WI38 (cell line): ENCODE measurements at regions not wholly inside any gene's neighbourhood (a gene's known extent, or its start where the extent isn't known, plus 50 kb on each side); places are given as distances from the start of the nearest gene placed in this dataset.

Source experiments
- H3K4me3 ChIP-seq: 2 replicates; pipeline ENCODE4 v1.5.1; 2011; ENCODE audit warnings: low read depth, mild to moderate bottlenecking, control low read depth, low read length
- TF ChIP-seq, protein P1 (sequence below): IDR thresholded peaks from 2 replicates; pipeline ENCODE4 v1.5.1; 2012; ENCODE audit warnings: low read depth, mild to moderate bottlenecking, control low read depth, low read length

DNA sequence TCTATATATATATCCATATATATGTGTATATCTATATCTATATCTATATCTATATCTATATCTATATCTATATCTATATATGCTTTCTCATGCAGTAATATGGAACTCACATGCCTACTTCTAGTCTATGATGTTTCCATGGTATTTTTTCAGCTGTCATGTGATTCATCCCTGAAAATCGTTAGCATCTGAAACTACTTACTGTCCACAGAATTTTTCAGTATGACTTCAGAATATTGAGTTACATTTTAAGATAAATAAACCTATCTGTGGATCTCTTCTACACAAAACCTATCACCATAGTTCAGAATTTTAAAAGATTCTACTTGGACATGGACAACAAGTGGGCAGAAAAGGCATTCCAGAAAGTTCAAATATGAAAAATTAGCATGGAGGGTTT is 855.1 kb upstream of the INTU start:
- TF ChIP-seq, protein P1, sequence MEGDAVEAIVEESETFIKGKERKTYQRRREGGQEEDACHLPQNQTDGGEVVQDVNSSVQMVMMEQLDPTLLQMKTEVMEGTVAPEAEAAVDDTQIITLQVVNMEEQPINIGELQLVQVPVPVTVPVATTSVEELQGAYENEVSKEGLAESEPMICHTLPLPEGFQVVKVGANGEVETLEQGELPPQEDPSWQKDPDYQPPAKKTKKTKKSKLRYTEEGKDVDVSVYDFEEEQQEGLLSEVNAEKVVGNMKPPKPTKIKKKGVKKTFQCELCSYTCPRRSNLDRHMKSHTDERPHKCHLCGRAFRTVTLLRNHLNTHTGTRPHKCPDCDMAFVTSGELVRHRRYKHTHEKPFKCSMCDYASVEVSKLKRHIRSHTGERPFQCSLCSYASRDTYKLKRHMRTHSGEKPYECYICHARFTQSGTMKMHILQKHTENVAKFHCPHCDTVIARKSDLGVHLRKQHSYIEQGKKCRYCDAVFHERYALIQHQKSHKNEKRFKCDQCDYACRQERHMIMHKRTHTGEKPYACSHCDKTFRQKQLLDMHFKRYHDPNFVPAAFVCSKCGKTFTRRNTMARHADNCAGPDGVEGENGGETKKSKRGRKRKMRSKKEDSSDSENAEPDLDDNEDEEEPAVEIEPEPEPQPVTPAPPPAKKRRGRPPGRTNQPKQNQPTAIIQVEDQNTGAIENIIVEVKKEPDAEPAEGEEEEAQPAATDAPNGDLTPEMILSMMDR, result no peak
- no peak overlapping the region for H3K4me3 ChIP-seq

DNA sequence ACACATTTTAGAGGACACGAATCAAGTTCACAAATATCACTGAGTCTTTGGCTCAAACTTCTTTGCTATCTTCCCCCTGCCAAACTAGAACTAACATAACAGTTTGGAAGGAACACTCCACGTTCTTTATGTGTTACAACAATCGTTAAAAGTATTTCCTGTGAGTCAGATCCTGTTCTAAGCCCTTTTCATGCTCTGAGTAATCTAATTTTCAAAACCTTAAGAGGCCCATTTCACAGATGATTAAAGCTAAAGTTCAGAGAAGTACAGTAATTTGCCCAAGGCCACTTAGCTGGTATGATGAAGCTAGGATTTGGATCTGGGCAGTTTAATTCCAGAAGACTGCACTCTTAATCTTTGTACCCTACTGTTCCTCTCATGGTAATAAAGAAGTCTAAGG is 854.4 kb upstream of the INTU start:
- H3K4me3 ChIP-seq, result no peak overlapping the region
- TF ChIP-seq, protein P1, result no peak

DNA sequence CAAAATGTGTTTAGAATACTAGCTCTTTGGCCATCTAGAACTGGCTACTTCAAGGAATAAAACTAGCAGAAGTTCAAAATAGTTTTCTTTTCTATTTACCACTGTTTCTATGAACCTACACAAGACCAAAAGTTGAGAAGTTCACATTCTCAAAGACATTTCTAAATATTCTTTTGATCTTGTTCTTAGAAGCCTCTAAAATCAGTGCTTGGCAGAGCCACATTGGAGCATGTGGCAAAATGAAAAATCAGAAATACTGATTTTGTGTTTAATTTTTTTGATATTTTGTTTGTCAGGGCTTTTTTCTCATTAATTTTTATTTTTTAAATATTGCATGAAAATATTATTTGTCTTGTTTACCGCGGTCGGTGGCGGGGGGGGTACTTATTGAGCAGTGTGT is 853.8 kb upstream of the INTU start:
- TF ChIP-seq, protein P1, result no peak
- H3K4me3 ChIP-seq, result no peak overlapping the region

DNA sequence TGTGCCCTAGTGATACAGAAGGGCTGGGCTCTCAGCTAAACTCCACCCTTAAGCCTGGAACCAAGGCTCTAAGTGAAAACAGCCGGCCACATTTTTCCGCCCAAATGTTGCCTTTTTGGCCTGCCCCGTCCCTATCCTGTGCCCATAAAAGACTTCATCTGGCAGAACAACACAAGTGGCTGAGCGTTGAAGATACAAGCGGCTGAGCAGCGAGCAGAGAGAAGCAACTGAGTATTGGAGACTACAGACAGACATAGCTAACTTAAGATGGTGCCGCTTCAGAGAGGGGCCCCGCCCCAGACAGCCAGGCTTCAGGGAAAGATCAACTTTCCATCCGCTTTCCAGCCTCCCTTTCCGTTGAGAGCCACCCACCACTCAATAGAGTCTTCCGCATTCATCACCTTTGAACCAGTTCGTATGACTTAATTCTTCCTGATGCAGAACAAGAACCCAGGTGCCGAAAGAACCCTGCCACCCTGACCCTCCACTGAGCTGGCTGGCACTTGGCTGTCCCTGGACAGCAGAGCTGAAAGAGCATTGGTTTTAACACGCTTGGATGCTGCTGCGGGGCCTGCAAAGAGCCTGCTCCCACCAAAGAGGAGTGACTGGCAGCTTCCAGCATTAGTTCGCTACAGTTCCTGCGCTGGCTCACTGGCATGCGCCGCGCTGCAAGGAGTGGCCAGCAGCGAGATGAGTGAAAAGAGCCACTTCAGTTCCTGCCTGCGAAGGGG is 853.2 kb upstream of the INTU start:
- no peak overlapping the region for H3K4me3 ChIP-seq
- TF ChIP-seq, protein P1, result no peak

DNA sequence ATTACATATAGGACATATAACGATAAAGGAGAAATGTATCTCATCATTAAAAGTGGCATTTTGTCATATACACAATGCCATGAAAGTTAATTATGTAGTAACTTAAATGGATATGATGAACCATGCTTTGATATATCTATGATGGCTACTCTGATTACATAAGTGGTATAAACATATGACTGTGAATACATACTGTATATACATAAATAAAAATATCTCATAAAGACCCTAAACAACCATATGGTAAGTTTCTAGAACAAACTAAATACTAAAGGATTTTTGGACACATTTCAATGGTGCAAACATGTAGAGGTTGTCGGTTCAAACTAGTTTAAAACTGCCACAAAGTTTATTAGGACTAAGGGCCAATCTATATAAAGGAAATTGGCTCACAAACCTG is 849.6 kb upstream of the INTU start:
- no peak overlapping the region for H3K4me3 ChIP-seq
- TF ChIP-seq, protein P1, result no peak

DNA sequence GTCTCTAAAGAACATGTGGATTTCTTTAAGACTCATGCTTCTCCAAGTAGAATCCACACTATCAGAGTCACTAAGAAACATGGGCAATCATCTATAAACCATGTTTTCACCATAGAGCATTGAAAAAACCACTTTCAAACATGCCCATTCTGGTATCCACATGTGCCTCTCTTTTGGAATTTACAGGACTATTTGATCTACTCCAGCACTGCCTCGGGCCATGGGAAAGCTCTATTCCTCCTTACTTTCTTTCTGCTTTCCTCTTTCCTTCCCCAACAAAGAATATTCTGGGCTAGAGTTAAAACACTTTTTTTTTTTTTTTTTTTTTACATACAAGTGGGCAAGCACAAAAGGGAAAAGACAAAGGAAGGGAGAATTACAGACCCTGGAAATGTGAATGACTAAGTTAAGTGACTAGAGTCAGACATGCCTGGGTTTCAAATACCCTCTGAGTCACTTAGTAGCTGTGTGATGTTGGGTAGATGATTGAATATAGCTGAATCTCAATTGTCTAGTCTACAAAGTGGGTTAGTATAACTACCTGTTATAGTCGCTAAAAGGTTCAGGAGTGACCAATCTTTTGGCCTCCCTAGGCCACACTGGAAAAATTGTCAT is 847.7 kb upstream of the INTU start:
- no peak overlapping the region for H3K4me3 ChIP-seq
- TF ChIP-seq, protein P1, result no peak

DNA sequence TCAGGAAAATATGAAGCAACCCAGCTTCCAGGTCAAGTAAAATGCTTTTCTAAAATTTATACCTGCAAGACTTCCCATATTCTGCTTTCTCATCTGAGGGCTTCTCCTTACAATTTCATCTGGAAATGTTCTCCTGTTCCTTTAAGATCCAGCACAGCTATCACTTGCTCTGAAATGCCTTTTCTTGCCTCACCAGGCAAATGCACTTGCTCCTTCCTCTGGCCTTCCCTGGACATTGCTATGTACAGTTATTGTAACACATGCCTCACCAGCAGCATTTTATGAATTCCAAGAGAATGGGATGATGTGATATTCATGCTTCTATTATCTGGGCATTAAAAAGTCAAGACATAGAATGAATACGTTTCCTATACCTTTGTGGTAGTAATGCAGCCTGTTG is 842.1 kb upstream of the INTU start:
- no peak overlapping the region for H3K4me3 ChIP-seq
- TF ChIP-seq, protein P1, result no peak
